ENCODE measurements at regions not wholly inside any gene's neighbourhood (a gene's known extent, or its start where the extent isn't known, plus 50 kb on each side); places are given as distances from the start of the nearest gene placed in this dataset.

DNA sequence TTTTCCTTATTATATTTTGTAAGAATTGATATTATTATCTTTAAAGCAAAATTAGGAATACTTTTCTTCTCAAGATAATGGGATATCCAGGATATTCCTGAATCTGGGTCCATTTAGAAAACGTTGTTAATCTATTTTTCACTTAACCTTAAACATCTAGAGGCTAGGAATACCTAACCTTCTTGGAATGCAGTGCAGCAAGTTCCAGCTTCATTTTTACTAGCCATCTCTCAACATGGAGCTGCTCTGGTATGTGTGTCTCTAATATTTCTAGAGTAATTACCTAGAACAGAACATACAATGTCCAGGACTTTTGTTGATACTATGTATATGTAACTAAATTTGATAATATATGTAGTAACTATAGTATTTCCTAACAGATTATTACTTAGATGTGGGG, 87.8 kb upstream of the NLGN4Y start:
- Histone ChIP-seq H3K27me3 (no peaks in the 10 kb centered on the region), H3K4me1 (no peaks in the 10 kb centered on the region), H3K27ac (no peak overlapping the region), H3K9me3 (no peaks in the 10 kb centered on the region), H3K4me3 (no peak overlapping the region), H3K36me3 (no peaks in the 10 kb centered on the region)
- intact Hi-C loops (cut with DNase I), result no loop called here
- TF ChIP-seq, protein P1, sequence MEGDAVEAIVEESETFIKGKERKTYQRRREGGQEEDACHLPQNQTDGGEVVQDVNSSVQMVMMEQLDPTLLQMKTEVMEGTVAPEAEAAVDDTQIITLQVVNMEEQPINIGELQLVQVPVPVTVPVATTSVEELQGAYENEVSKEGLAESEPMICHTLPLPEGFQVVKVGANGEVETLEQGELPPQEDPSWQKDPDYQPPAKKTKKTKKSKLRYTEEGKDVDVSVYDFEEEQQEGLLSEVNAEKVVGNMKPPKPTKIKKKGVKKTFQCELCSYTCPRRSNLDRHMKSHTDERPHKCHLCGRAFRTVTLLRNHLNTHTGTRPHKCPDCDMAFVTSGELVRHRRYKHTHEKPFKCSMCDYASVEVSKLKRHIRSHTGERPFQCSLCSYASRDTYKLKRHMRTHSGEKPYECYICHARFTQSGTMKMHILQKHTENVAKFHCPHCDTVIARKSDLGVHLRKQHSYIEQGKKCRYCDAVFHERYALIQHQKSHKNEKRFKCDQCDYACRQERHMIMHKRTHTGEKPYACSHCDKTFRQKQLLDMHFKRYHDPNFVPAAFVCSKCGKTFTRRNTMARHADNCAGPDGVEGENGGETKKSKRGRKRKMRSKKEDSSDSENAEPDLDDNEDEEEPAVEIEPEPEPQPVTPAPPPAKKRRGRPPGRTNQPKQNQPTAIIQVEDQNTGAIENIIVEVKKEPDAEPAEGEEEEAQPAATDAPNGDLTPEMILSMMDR (IDR thresholded peaks at IDR 0.05), result no peak
- 3% methylated on average over 1 of the region's 1 CpG; no CpG with 5 or more reads in 1 of the 2 donors for WGBS, 2 donors
- no peak for DNase-seq
- no peak for FAIRE-seq
- ATAC-seq, result no peak

- 67% methylated on average over 2 of the region's 2 CpGs; no CpG with 5 or more reads in 1 of the 2 donors for WGBS, 2 donors
- DNase-seq (no peak), FAIRE-seq (no peak), ATAC-seq (no peak)
- no peak overlapping the region for H3K27ac ChIP-seq
- no peak overlapping the region for H3K4me3 ChIP-seq
- no peaks in the 10 kb centered on the region for H3K36me3 ChIP-seq
- H3K27me3 ChIP-seq, result no peaks in the 10 kb centered on the region
- H3K4me1 ChIP-seq, result no peaks in the 10 kb centered on the region
- intact Hi-C loops (cut with DNase I), result no loop called here
- TF ChIP-seq, protein P1 (IDR thresholded peaks at IDR 0.05), result no peak
- no peaks in the 10 kb centered on the region for H3K9me3 ChIP-seq
Measured at GRCh38 chrY:14437626-14438025, 86.7 kb upstream of the NLGN4Y start.

GRCh38 chrY:14438395-14438794, 85.9 kb upstream of the NLGN4Y start:
- WGBS, 2 donors, result 47% methylated on average over 1 of the region's 1 CpG; no CpG with 5 or more reads in 1 of the 2 donors

GRCh38 chrY:14444550-14444949, 79.8 kb upstream of the NLGN4Y start:
- Histone ChIP-seq H3K27ac (no peak overlapping the region), H3K4me1 (no peaks in the 10 kb centered on the region), H3K4me3 (no peak overlapping the region), H3K9me3 (no peaks in the 10 kb centered on the region), H3K36me3 (no peaks in the 10 kb centered on the region), H3K27me3 (no peaks in the 10 kb centered on the region)
- WGBS, 2 donors, result 51% methylated on average over 4 of the region's 4 CpGs; no CpG with 5 or more reads in 1 of the 2 donors
- intact Hi-C loops (cut with DNase I), result no loop called here
- TF ChIP-seq, protein P1 (IDR thresholded peaks at IDR 0.05), result no peak
- no peak for DNase-seq
- FAIRE-seq, result no peak
- ATAC-seq, result no peak

More at GRCh38 chrY:14438395-14438794, 85.9 kb upstream of the NLGN4Y start:
- TF ChIP-seq, protein P1 (IDR thresholded peaks at IDR 0.05), result no peak
- no peak for ATAC-seq
- H3K9me3 ChIP-seq, result no peaks in the 10 kb centered on the region
- H3K36me3 ChIP-seq, result no peaks in the 10 kb centered on the region
- no peak overlapping the region for H3K27ac ChIP-seq
- H3K4me3 ChIP-seq, result no peak overlapping the region
- no peak for FAIRE-seq
- no peaks in the 10 kb centered on the region for H3K27me3 ChIP-seq
- intact Hi-C loops (cut with DNase I), result no loop called here
- DNase-seq, result no peak
- no peaks in the 10 kb centered on the region for H3K4me1 ChIP-seq

DNA sequence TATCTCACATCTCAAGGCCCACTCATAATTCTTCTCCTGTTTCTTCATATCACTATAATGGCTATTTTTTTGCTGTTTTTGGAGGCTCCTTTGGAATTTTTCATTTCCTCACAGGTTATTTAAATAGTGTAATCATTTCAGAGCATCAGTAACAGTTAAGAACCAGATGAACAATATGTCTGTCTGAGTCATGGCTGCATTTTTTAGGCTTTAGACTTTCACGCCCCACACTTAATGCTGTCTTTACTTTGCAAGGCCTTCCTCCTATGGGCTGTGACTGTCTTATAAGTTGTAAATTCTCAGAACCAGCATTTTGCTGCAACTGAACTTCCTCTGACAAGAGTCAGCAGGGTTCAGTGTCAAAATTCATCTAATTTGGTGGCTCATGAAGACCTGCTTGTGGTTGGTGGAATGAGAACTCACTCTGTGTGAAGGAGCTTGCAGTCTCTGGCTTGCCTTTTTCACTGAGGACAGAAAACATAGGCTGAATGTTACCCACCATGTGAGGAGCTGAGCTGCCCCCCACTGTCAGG, 56.1 kb upstream of the NLGN4Y start:
- FAIRE-seq (no peak), DNase-seq (no peak), ATAC-seq (no peak)
- 71% methylated on average over 1 of the region's 1 CpG; no CpG with 5 or more reads in 1 of the 2 donors for WGBS, 2 donors
- no peak overlapping the region for H3K27ac ChIP-seq
- no peaks in the 10 kb centered on the region for H3K36me3 ChIP-seq
- intact Hi-C loops (cut with DNase I), result no loop called here
- TF ChIP-seq, protein P1 (IDR thresholded peaks at IDR 0.05), result no peak
- no peaks in the 10 kb centered on the region for H3K9me3 ChIP-seq
- H3K27me3 ChIP-seq, result no peaks in the 10 kb centered on the region
- H3K4me1 ChIP-seq, result no peaks in the 10 kb centered on the region
- no peak overlapping the region for H3K4me3 ChIP-seq

Data from pancreas (tissue), 10 donors.